GM12872 (cell line): ENCODE measurements at regions not wholly inside any gene's neighbourhood (a gene's known extent, or its start where the extent isn't known, plus 50 kb on each side); places are given as distances from the start of the nearest gene placed in this dataset.

Experiments used
- CTCF ChIP-seq: IDR thresholded peaks from 3 replicates; pipeline ENCODE4 v1.5.1; 2011; ENCODE audit warnings: low read depth, mild to moderate bottlenecking, low read length, moderate library complexity; ENCODE audit not compliant: insufficient read depth

DNA sequence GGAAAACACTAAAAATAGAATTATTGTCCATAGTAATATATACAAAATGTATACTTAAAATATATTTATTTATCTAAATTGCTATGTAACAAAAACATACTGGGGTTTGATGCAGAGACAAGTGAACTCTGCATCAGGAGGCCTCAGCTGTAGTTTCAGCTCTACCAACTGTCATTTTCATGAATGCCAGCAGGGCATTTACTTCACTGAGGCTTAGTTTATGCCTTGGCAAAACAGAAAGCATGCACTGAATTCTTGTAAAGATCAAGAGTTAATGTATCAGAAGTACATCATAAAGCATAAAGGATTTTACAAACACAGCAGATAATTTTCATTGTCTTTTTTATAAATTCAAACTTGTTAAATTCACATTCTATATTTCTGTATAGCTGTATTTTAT is 577.0 kb downstream of the C4orf33 start:
- no peak for TF ChIP-seq CTCF

GRCh38 chr4:129675036-129675435 is 579.1 kb downstream of the C4orf33 start:
- TF ChIP-seq CTCF = no peak

- no peak for TF ChIP-seq CTCF
These were observed 581.0 kb downstream of the C4orf33 start for GRCh38 chr4:129676934-129677333.

- no peak for TF ChIP-seq CTCF
These were observed 586.6 kb downstream of the C4orf33 start for GRCh38 chr4:129682586-129682985.

DNA sequence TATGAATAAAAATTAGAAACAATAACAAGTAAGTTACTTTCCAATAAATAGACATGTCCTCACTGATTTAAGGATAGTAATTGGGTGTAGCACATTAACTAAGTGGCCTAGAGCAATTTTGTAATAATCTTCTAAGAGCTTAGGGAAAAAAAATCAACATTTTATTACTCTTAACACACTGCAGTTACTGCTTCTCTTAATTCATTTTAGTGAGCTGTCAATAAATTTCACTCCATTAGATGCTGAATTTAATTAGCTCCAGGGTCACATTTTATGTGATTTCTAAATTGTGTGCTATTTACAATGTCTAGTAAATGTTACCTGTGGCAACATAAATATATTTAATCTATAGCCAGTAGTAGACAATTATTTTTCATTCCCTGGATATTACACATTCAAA is 612.0 kb downstream of the C4orf33 start:
- no peak for TF ChIP-seq CTCF

DNA sequence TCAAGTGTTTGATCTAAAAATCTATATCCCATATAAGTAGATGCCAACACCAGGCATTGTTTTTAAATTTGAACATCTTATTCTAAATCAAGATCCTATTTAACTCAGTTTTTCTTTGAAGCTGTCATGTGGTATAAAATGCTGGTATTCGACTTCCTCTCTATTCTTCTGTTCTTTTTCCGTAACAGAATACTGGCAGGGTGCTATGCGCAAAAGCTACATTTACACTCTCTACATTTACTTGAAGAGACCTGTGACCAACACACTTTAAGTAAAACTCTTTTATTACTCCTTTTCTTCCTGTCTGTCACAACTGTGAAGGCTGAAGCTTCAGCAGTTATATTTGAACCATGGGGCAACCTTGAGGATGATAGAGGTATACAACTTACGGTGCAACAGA is 612.8 kb downstream of the C4orf33 start:
- no peak for TF ChIP-seq CTCF

DNA sequence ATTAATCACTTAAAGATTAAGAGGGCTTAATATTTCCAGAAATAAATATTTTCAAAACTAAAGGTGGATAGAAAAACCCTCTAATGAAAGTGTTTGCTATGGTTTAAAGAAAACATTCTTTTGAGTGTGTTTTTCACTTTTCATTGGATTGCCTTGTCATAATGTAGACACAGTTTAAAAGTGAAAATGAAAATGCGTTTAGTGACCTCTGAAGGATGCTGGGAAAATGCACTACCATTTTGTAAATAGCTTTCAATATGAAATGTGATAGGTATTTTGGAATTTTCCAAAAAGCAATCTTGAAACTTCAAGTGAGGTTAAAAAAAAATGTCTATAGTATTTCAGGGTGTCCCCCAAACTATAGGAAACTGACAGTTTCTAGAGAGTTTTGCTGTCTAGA is 642.2 kb downstream of the C4orf33 start:
- TF ChIP-seq CTCF = no peak

GRCh38 chr4:129747756-129748155 is 651.8 kb downstream of the C4orf33 start:
- TF ChIP-seq CTCF = no peak
